ENCODE measurements at regions not wholly inside any gene's neighbourhood (a gene's known extent, or its start where the extent isn't known, plus 50 kb on each side); places are given as distances from the start of the nearest gene placed in this dataset.

- H3K9me3 ChIP-seq: peaks cover 71% of the 10 kb centered on the region
- TF ChIP-seq CTCF (IDR thresholded peaks at IDR 0.05): no peak
- DNase-seq (no peak), ATAC-seq (no peak)
- H3K4me1 ChIP-seq (ENCODE audit: low read depth): no peaks in the 10 kb centered on the region
- intact Hi-C loops (cut with DNase I, micrococcal nuclease): no loop called here
- no peaks in the 10 kb centered on the region for H3K36me3 ChIP-seq (ENCODE audit: low read depth)
- H3K4me3 ChIP-seq: no peak overlapping the region
Measured at GRCh38 chr13:19089315-19089714, 92.3 kb downstream of the TUBA3C start.

GRCh38 chr13:19088416-19088815, 93.2 kb downstream of the TUBA3C start:
- no peaks in the 10 kb centered on the region for H3K36me3 ChIP-seq (ENCODE audit: low read depth)
- TF ChIP-seq CTCF (IDR thresholded peaks at IDR 0.05): no peak
- H3K9me3 ChIP-seq: peaks cover 75% of the 10 kb centered on the region
- no peaks in the 10 kb centered on the region for H3K4me1 ChIP-seq (ENCODE audit: low read depth)
- DNase-seq (no peak), ATAC-seq (no peak)
- intact Hi-C loops (cut with DNase I, micrococcal nuclease): no loop called here
- H3K4me3 ChIP-seq: no peak overlapping the region

GRCh38 chr13:19085876-19086275, 95.7 kb downstream of the TUBA3C start:
- no peak for DNase-seq
- no peak overlapping the region for H3K4me3 ChIP-seq
- peaks cover 81% of the 10 kb centered on the region for H3K9me3 ChIP-seq
- no peaks in the 10 kb centered on the region for H3K4me1 ChIP-seq (ENCODE audit: low read depth)
- H3K36me3 ChIP-seq (ENCODE audit: low read depth): no peaks in the 10 kb centered on the region
- intact Hi-C loops (cut with DNase I, micrococcal nuclease): no loop called here
- TF ChIP-seq CTCF (IDR thresholded peaks at IDR 0.05): no peak
- ATAC-seq: no peak

GRCh38 chr13:19085258-19085657, 96.4 kb downstream of the TUBA3C start:
- intact Hi-C loops (cut with DNase I, micrococcal nuclease): no loop called here
- peaks cover 75% of the 10 kb centered on the region for H3K9me3 ChIP-seq
- no peak for ATAC-seq
- no peak for TF ChIP-seq CTCF (IDR thresholded peaks at IDR 0.05)
- no peak overlapping the region for H3K4me3 ChIP-seq
- H3K36me3 ChIP-seq (ENCODE audit: low read depth): no peaks in the 10 kb centered on the region
- H3K4me1 ChIP-seq (ENCODE audit: low read depth): no peaks in the 10 kb centered on the region
- DNase-seq: no peak

GRCh38 chr13:19083340-19083739, 98.3 kb downstream of the TUBA3C start:
- peaks cover 64% of the 10 kb centered on the region for H3K9me3 ChIP-seq
- no peak overlapping the region for H3K4me3 ChIP-seq
- DNase-seq: no peak
- intact Hi-C loops (cut with DNase I, micrococcal nuclease): no loop called here
- H3K36me3 ChIP-seq (ENCODE audit: low read depth): no peaks in the 10 kb centered on the region
- ATAC-seq: no peak
- no peaks in the 10 kb centered on the region for H3K4me1 ChIP-seq (ENCODE audit: low read depth)
- no peak for TF ChIP-seq CTCF (IDR thresholded peaks at IDR 0.05)

GRCh38 chr13:19075418-19075817, 106.2 kb downstream of the TUBA3C start:
- Histone ChIP-seq H3K4me3 (no peak overlapping the region), H3K9me3 (peaks cover 44% of the 10 kb centered on the region), H3K36me3 (ENCODE audit: low read depth) (no peaks in the 10 kb centered on the region), H3K4me1 (ENCODE audit: low read depth) (no peaks in the 10 kb centered on the region)
- DNase-seq (no peak), ATAC-seq (no peak)
- intact Hi-C loops (cut with DNase I, micrococcal nuclease): no loop called here
- no peak for TF ChIP-seq CTCF (IDR thresholded peaks at IDR 0.05)
